SU-DHL-6 (cell line): ENCODE measurements at regions not wholly inside any gene's neighbourhood (a gene's known extent, or its start where the extent isn't known, plus 50 kb on each side); places are given as distances from the start of the nearest gene placed in this dataset.

Source experiments
- H2AFZ ChIP-seq: fragments of 200-600 bp; sonication (generic); 2 replicates; pipeline ENCODE4 v1.6.1; 2014; ENCODE audit warnings: low read depth, mild to moderate bottlenecking, moderate library complexity, mixed read lengths, antibody characterized with exemption, low read length; ENCODE audit not compliant: severe bottlenecking
- H3F3A ChIP-seq: fragments of 200-600 bp; shearing (Covaris generic); 2 replicates; pipeline ENCODE4 v1.6.0; 2016; ENCODE audit warnings: antibody characterized with exemption, mild to moderate bottlenecking; ENCODE audit not compliant: insufficient read depth
- H3K27ac ChIP-seq: fragments of 200-600 bp; sonication (generic); 2 replicates; pipeline ENCODE4 v1.5.1; 2016; ENCODE audit warnings: low read depth, mild to moderate bottlenecking, low read length, moderate library complexity, mixed read lengths
- H3K27me3 ChIP-seq: fragments of 200-600 bp; sonication (generic), shearing (Covaris generic); 2 replicates; pipeline ENCODE4 v1.6.0; 2014; ENCODE audit warnings: mild to moderate bottlenecking, low read length
- H3K36me3 ChIP-seq: fragments of 200-600 bp; sonication (generic); 2 replicates; pipeline ENCODE4 v1.6.1; 2014; ENCODE audit warnings: mild to moderate bottlenecking, low read length, mixed read lengths
- H3K4me2 ChIP-seq: fragments of 300-600, 200-600 bp; shearing (Covaris generic), sonication (generic); 2 replicates; pipeline ENCODE4 v1.6.0; 2014; ENCODE audit warnings: low read length, low read depth, mild to moderate bottlenecking; ENCODE audit not compliant: poor library complexity, severe bottlenecking
- H3K4me3 ChIP-seq: fragments of 200-600 bp; sonication (generic); 2 replicates; pipeline ENCODE4 v1.5.1; 2014; ENCODE audit warnings: antibody characterized with exemption, low read length, mild to moderate bottlenecking, mixed read lengths; ENCODE audit not compliant: insufficient read depth, poor library complexity, severe bottlenecking
- H3K79me2 ChIP-seq: fragments of 200-600 bp; sonication (generic); 2 replicates; pipeline ENCODE4 v1.6.1; 2014; ENCODE audit warnings: mild to moderate bottlenecking, low read length, moderate library complexity; ENCODE audit not compliant: insufficient read depth
- H3K9ac ChIP-seq: fragments of 200-600 bp; sonication (generic); 2 replicates; pipeline ENCODE4 v1.7.0; 2014; ENCODE audit warnings: mild to moderate bottlenecking, low read length
- H3K9me2 ChIP-seq: fragments of 200-600 bp; sonication (generic); replicated peaks from 2 replicates; pipeline ENCODE4 v1.6.1; 2014; ENCODE audit warnings: low read length; ENCODE audit not compliant: insufficient read depth
- H3K9me3 ChIP-seq: fragments of 200-600 bp; sonication (generic); 2 replicates; pipeline ENCODE4 v1.6.1; 2014; ENCODE audit warnings: low read length, mixed read lengths; ENCODE audit not compliant: insufficient read depth
- H4K20me1 ChIP-seq: fragments of 200-600 bp; sonication (generic); 2 replicates; pipeline ENCODE4 v1.6.1; 2014; ENCODE audit warnings: low read depth, mild to moderate bottlenecking, antibody characterized with exemption, low read length, moderate library complexity, mixed read lengths
- CTCF ChIP-seq: fragments of 200-600 bp; sonication (generic); IDR thresholded peaks from one replicate; pipeline ENCODE4 v1.5.1; 2017; ENCODE audit warnings: antibody characterized with exemption, mild to moderate bottlenecking, low read length, moderate library complexity; ENCODE audit not compliant: insufficient read depth, poor library complexity, severe bottlenecking
- EZH2phosphoT487 ChIP-seq: fragments of 200-600 bp; sonication (generic), shearing (Covaris generic); conservative IDR thresholded peaks from 2 replicates; pipeline ENCODE4 v1.6.1; 2018; ENCODE audit warnings: mild to moderate bottlenecking, antibody characterized with exemption, low read length, moderate library complexity, mixed read lengths

- Histone ChIP-seq H3K4me2 (no peak overlapping the region), H3K9ac (no peak overlapping the region), H3K9me2 (no peaks in the 10 kb centered on the region), H3K4me3 (no peak overlapping the region), H3K36me3 (no peaks in the 10 kb centered on the region), H3K9me3 (no peaks in the 10 kb centered on the region), H4K20me1 (no peaks in the 10 kb centered on the region), H3K27ac (no peak overlapping the region), H3K79me2 (no peaks in the 10 kb centered on the region), H3F3A (no peaks in the 10 kb centered on the region), H2AFZ (no peak overlapping the region), H3K27me3 (no peaks in the 10 kb centered on the region)
- no peak for TF ChIP-seq CTCF
- TF ChIP-seq EZH2phosphoT487: no peak
Measured at GRCh38 chr1:200231787-200232231, 178.0 kb downstream of the ZNF281 start.

GRCh38 chr1:200230671-200231070 lies 179.2 kb downstream of the ZNF281 start:
- H3K27ac ChIP-seq: no peak overlapping the region
- no peaks in the 10 kb centered on the region for H4K20me1 ChIP-seq
- no peaks in the 10 kb centered on the region for H3K79me2 ChIP-seq
- H3K4me3 ChIP-seq: no peak overlapping the region
- H3K4me2 ChIP-seq: no peak overlapping the region
- no peak overlapping the region for H2AFZ ChIP-seq
- no peak for TF ChIP-seq EZH2phosphoT487
- no peak for TF ChIP-seq CTCF
- no peaks in the 10 kb centered on the region for H3K9me3 ChIP-seq
- no peaks in the 10 kb centered on the region for H3F3A ChIP-seq
- no peaks in the 10 kb centered on the region for H3K9me2 ChIP-seq
- H3K36me3 ChIP-seq: no peaks in the 10 kb centered on the region
- no peak overlapping the region for H3K9ac ChIP-seq
- H3K27me3 ChIP-seq: no peaks in the 10 kb centered on the region

- no peak overlapping the region for H2AFZ ChIP-seq
- H3K79me2 ChIP-seq: no peaks in the 10 kb centered on the region
- H3K9ac ChIP-seq: no peak overlapping the region
- H3K36me3 ChIP-seq: no peaks in the 10 kb centered on the region
- H3K4me3 ChIP-seq: no peak overlapping the region
- H4K20me1 ChIP-seq: no peaks in the 10 kb centered on the region
- no peaks in the 10 kb centered on the region for H3K9me2 ChIP-seq
- no peaks in the 10 kb centered on the region for H3F3A ChIP-seq
- no peak overlapping the region for H3K27ac ChIP-seq
- no peak overlapping the region for H3K4me2 ChIP-seq
- TF ChIP-seq EZH2phosphoT487 (no peak), CTCF (no peak)
- no peaks in the 10 kb centered on the region for H3K9me3 ChIP-seq
- no peaks in the 10 kb centered on the region for H3K27me3 ChIP-seq
Measured at GRCh38 chr1:200228486-200228885, 181.3 kb downstream of the ZNF281 start.
